ENCODE measurements at regions not wholly inside any gene's neighbourhood (a gene's known extent, or its start where the extent isn't known, plus 50 kb on each side); places are given as distances from the start of the nearest gene placed in this dataset.
"Not testable (repeated sequence)": the region's sequence is repeated elsewhere in the genome, so short reads cannot be mapped to it uniquely, and the experiment has no call there.

GRCh38 chr12:5165296-5165970 lies 121.8 kb downstream of the KCNA5 start:
- DNase-seq (ENCODE audit: low spot score): no peak

- no peak for DNase-seq (ENCODE audit: low spot score)
These were observed 123.3 kb downstream of the KCNA5 start for GRCh38 chr12:5166976-5167375.

- DNase-seq (ENCODE audit: low spot score): no peak
These were observed 124.5 kb downstream of the KCNA5 start for GRCh38 chr12:5168148-5168547.

- no peak for DNase-seq (ENCODE audit: low spot score)
These were observed 127.2 kb downstream of the KCNA5 start for GRCh38 chr12:5170844-5171243.

- peak; percentile 35 for DNase-seq (ENCODE audit: low spot score)
These were observed 128.0 kb downstream of the KCNA5 start for GRCh38 chr12:5171701-5172100.

- DNase-seq (ENCODE audit: low spot score): no peak
These were observed 129.2 kb downstream of the KCNA5 start for GRCh38 chr12:5172886-5173285.

GRCh38 chr12:5173511-5174011 lies 129.9 kb downstream of the KCNA5 start:
- DNase-seq (ENCODE audit: low spot score): no peak

- DNase-seq (ENCODE audit: low spot score): not testable (repeated sequence)
These were observed 131.7 kb downstream of the KCNA5 start for GRCh38 chr12:5175415-5175814.

- no peak for DNase-seq (ENCODE audit: low spot score)
These were observed 132.4 kb downstream of the KCNA5 start for GRCh38 chr12:5176036-5176435.

- no peak for DNase-seq (ENCODE audit: low spot score)
These were observed 133.4 kb downstream of the KCNA5 start for GRCh38 chr12:5177096-5177495.

GRCh38 chr12:5177731-5178130 lies 134.1 kb downstream of the KCNA5 start:
- no peak for DNase-seq (ENCODE audit: low spot score)

- DNase-seq (ENCODE audit: low spot score): no peak
These were observed 134.9 kb downstream of the KCNA5 start for GRCh38 chr12:5178571-5178970.

- no peak for DNase-seq (ENCODE audit: low spot score)
These were observed 136.8 kb downstream of the KCNA5 start for GRCh38 chr12:5180496-5180895.

- DNase-seq (ENCODE audit: low spot score): peak; percentile 34
These were observed 140.5 kb downstream of the KCNA5 start for GRCh38 chr12:5184186-5184585.

GRCh38 chr12:5185435-5186069 lies 141.9 kb downstream of the KCNA5 start:
- DNase-seq (ENCODE audit: low spot score): no peak

GRCh38 chr12:5186715-5187114 lies 143.0 kb downstream of the KCNA5 start:
- DNase-seq (ENCODE audit: low spot score): no peak

- no peak for DNase-seq (ENCODE audit: low spot score)
These were observed 143.5 kb downstream of the KCNA5 start for GRCh38 chr12:5187136-5187535.

- DNase-seq (ENCODE audit: low spot score): no peak
These were observed 144.8 kb downstream of the KCNA5 start for GRCh38 chr12:5188472-5188871.

- DNase-seq (ENCODE audit: low spot score): no peak
These were observed 145.5 kb downstream of the KCNA5 start for GRCh38 chr12:5189173-5189572.

- no peak for DNase-seq (ENCODE audit: low spot score)
These were observed 148.3 kb downstream of the KCNA5 start for GRCh38 chr12:5191803-5192538.

GRCh38 chr12:5192726-5193125 lies 149.0 kb downstream of the KCNA5 start:
- DNase-seq (ENCODE audit: low spot score): no peak

GRCh38 chr12:5194306-5194705 lies 150.6 kb downstream of the KCNA5 start:
- DNase-seq (ENCODE audit: low spot score): no peak

GRCh38 chr12:5195244-5195643 lies 151.6 kb downstream of the KCNA5 start:
- no peak for DNase-seq (ENCODE audit: low spot score)
